WTC11 (cell line): ENCODE measurements at regions not wholly inside any gene's neighbourhood (a gene's known extent, or its start where the extent isn't known, plus 50 kb on each side); places are given as distances from the start of the nearest gene placed in this dataset.

ENCODE experiments used
- ATAC-seq: fragments of 200-7000 bp; cut with Tn5 transposase; 2 replicates; pipeline ENCODE4 v1.10.0; 2021; ENCODE audit warnings: mild to moderate bottlenecking, moderate library complexity
- CTCF ChIA-PET: fragments of 300-600 bp; sonication (Branson Sonifier 250); formaldehyde crosslinking; loops from one replicate; lab custom pipeline; 2021; ENCODE audit warnings: antibody characterized with exemption; lab: Charles Lee
- POLR2A ChIA-PET: fragments of 350-600 bp; sonication (Branson Sonifier 250); formaldehyde crosslinking; loops from one replicate; lab custom pipeline; 2021; ENCODE audit warnings: antibody characterized with exemption; lab: Charles Lee
- DNase-seq: peaks from one replicate; pipeline ENCODE4 v3.0.0; 2021; ENCODE audit warnings: low spot score
- H3K27ac Mint-ChIP-seq: 2 replicates; pipeline ENCODE4 v1.8.0; 2021; ENCODE audit warnings: mixed read lengths
- H3K27me3 Mint-ChIP-seq: 2 replicates; pipeline ENCODE4 v1.8.0; 2021; ENCODE audit warnings: low read depth, mild to moderate bottlenecking, moderate library complexity, mixed read lengths
- H3K36me3 Mint-ChIP-seq: 2 replicates; pipeline ENCODE4 v1.8.0; 2021; ENCODE audit warnings: mixed read lengths
- H3K4me1 Mint-ChIP-seq: 2 replicates; pipeline ENCODE4 v1.8.0; 2022; ENCODE audit warnings: mixed read lengths
- H3K4me3 Mint-ChIP-seq: 2 replicates; pipeline ENCODE4 v1.8.0; 2021; ENCODE audit warnings: mild to moderate bottlenecking, moderate library complexity, mixed read lengths
- H3K9me3 Mint-ChIP-seq: 2 replicates; pipeline ENCODE4 v1.8.0; 2021; ENCODE audit warnings: mixed read lengths
- CBFB ChIP-seq: sonication (generic); formaldehyde crosslinking; IDR thresholded peaks from 2 replicates; pipeline ENCODE4 v1.8.1; 2022; ENCODE audit warnings: mild to moderate bottlenecking, low read depth, missing genetic modification reagents
- ETV6 ChIP-seq: sonication (generic); formaldehyde crosslinking; IDR thresholded peaks from 2 replicates; pipeline ENCODE4 v1.8.1; 2022; ENCODE audit warnings: mild to moderate bottlenecking, missing genetic modification reagents
- FOXJ3 ChIP-seq: sonication (generic); formaldehyde crosslinking; IDR thresholded peaks from 2 replicates; pipeline ENCODE4 v1.9.0; 2021; ENCODE audit warnings: missing genetic modification reagents, mild to moderate bottlenecking, borderline replicate concordance
- FOXP1 ChIP-seq: sonication (generic); formaldehyde crosslinking; IDR thresholded peaks from 2 replicates; pipeline ENCODE4 v1.8.0; 2022; ENCODE audit warnings: missing genetic modification reagents, mild to moderate bottlenecking, moderate library complexity, borderline replicate concordance
- NFATC4 ChIP-seq: fragments of 250-450 bp; sonication (Bioruptor Pico); IDR thresholded peaks from 2 replicates; pipeline ENCODE4 v1.9.0; 2021; ENCODE audit warnings: mild to moderate bottlenecking
- NFE2L1 ChIP-seq: sonication (generic); formaldehyde crosslinking; IDR thresholded peaks from 2 replicates; pipeline ENCODE4 v1.8.1; 2023; ENCODE audit warnings: missing genetic modification reagents
- NR3C1 ChIP-seq: sonication (generic); formaldehyde crosslinking; conservative IDR thresholded peaks from 2 replicates; pipeline ENCODE4 v1.8.1; 2023; ENCODE audit warnings: low read depth, mild to moderate bottlenecking, missing genetic modification reagents
- RORB ChIP-seq: fragments of 250-450 bp; sonication (Bioruptor Pico); IDR thresholded peaks from 2 replicates; pipeline ENCODE4 v1.9.0; 2021; ENCODE audit warnings: mild to moderate bottlenecking
- TEAD4 ChIP-seq: sonication (generic); formaldehyde crosslinking; IDR thresholded peaks from 2 replicates; pipeline ENCODE4 v1.8.0; 2022; ENCODE audit warnings: mild to moderate bottlenecking, missing genetic modification reagents
- ZBTB21 ChIP-seq: sonication (generic); formaldehyde crosslinking; IDR thresholded peaks from 2 replicates; pipeline ENCODE4 v1.8.1; 2023; ENCODE audit warnings: mild to moderate bottlenecking, missing genetic modification reagents, borderline replicate concordance
- TF ChIP-seq, protein P1 (sequence below): fragments of 200-600 bp; IDR thresholded peaks from 2 replicates; pipeline ENCODE4 v1.8.0; 2022; ENCODE audit warnings: antibody characterized with exemption
- TF ChIP-seq, protein P2 (sequence below): sonication (generic); formaldehyde crosslinking; IDR thresholded peaks from 2 replicates; pipeline ENCODE4 v1.8.1; 2023; ENCODE audit warnings: mild to moderate bottlenecking, missing genetic modification reagents
- TF ChIP-seq, protein P3 (sequence below): sonication (generic); formaldehyde crosslinking; IDR thresholded peaks from 2 replicates; pipeline ENCODE4 v1.8.0; 2022; ENCODE audit warnings: mild to moderate bottlenecking, missing genetic modification reagents
- TF ChIP-seq, protein P4 (sequence below): fragments of 250-450 bp; sonication (Bioruptor Pico); IDR thresholded peaks from 2 replicates; pipeline ENCODE4 v1.9.0; 2021; ENCODE audit warnings: mild to moderate bottlenecking
- TF ChIP-seq, protein P5 (sequence below): sonication (generic); formaldehyde crosslinking; IDR thresholded peaks from 2 replicates; pipeline ENCODE4 v1.8.0; 2023; ENCODE audit warnings: missing genetic modification reagents
- TF ChIP-seq, protein P6 (sequence below): sonication (generic); formaldehyde crosslinking; IDR thresholded peaks from 2 replicates; pipeline ENCODE4 v1.8.1; 2023; ENCODE audit warnings: mild to moderate bottlenecking, moderate library complexity, missing genetic modification reagents

DNA sequence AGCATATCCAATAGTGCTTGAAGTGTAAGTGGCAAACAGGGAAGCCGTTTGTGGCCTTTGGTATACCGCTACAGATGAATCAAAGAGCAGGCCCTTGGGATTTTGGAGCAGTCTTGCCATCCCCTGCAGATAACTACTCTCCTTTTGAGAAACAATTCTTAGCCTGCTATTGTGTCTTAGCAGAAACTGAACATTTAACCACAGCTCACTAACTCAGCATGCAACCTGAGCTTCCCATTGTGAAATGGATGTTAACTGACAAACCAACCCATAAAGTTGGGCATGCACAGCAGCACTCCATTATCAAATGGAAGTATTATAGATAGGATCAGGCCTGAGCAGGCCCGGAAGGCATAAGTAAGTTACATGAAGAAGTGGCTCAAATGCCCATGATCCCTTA lies 315.3 kb upstream of the PTGER4 start:
- no peak for DNase-seq
- no peaks in the 10 kb centered on the region for H3K27me3 Mint-ChIP-seq
- CTCF ChIA-PET: no interaction called here
- no peak overlapping the region for H3K27ac Mint-ChIP-seq
- POLR2A ChIA-PET: no interaction called here
- H3K36me3 Mint-ChIP-seq: peaks cover 3% of the 10 kb centered on the region; the same call in 1 of the 2 replicates
- ATAC-seq: no peak
- H3K4me3 Mint-ChIP-seq: no peak overlapping the region
- TF ChIP-seq, protein P1, sequence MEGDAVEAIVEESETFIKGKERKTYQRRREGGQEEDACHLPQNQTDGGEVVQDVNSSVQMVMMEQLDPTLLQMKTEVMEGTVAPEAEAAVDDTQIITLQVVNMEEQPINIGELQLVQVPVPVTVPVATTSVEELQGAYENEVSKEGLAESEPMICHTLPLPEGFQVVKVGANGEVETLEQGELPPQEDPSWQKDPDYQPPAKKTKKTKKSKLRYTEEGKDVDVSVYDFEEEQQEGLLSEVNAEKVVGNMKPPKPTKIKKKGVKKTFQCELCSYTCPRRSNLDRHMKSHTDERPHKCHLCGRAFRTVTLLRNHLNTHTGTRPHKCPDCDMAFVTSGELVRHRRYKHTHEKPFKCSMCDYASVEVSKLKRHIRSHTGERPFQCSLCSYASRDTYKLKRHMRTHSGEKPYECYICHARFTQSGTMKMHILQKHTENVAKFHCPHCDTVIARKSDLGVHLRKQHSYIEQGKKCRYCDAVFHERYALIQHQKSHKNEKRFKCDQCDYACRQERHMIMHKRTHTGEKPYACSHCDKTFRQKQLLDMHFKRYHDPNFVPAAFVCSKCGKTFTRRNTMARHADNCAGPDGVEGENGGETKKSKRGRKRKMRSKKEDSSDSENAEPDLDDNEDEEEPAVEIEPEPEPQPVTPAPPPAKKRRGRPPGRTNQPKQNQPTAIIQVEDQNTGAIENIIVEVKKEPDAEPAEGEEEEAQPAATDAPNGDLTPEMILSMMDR: no peak
- no peak for TF ChIP-seq NFATC4 (CRISPR knock-in tag)
- TF ChIP-seq, protein P2, sequence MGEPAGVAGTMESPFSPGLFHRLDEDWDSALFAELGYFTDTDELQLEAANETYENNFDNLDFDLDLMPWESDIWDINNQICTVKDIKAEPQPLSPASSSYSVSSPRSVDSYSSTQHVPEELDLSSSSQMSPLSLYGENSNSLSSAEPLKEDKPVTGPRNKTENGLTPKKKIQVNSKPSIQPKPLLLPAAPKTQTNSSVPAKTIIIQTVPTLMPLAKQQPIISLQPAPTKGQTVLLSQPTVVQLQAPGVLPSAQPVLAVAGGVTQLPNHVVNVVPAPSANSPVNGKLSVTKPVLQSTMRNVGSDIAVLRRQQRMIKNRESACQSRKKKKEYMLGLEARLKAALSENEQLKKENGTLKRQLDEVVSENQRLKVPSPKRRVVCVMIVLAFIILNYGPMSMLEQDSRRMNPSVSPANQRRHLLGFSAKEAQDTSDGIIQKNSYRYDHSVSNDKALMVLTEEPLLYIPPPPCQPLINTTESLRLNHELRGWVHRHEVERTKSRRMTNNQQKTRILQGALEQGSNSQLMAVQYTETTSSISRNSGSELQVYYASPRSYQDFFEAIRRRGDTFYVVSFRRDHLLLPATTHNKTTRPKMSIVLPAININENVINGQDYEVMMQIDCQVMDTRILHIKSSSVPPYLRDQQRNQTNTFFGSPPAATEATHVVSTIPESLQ (CRISPR knock-in tag): no peak
- no peak for TF ChIP-seq RORB
- TF ChIP-seq, protein P3, sequence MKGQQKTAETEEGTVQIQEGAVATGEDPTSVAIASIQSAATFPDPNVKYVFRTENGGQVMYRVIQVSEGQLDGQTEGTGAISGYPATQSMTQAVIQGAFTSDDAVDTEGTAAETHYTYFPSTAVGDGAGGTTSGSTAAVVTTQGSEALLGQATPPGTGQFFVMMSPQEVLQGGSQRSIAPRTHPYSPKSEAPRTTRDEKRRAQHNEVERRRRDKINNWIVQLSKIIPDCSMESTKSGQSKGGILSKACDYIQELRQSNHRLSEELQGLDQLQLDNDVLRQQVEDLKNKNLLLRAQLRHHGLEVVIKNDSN (CRISPR knock-in tag): no peak
- TF ChIP-seq NFE2L1 (CRISPR knock-in tag): no peak
- no peak for TF ChIP-seq FOXJ3 (CRISPR knock-in tag)
- TF ChIP-seq, protein P4, sequence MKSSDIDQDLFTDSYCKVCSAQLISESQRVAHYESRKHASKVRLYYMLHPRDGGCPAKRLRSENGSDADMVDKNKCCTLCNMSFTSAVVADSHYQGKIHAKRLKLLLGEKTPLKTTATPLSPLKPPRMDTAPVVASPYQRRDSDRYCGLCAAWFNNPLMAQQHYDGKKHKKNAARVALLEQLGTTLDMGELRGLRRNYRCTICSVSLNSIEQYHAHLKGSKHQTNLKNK (CRISPR knock-in tag): no peak
- TF ChIP-seq ETV6 (CRISPR knock-in tag): no peak
- no peak for TF ChIP-seq FOXP1 (CRISPR knock-in tag)
- peaks cover 15% of the 10 kb centered on the region for H3K9me3 Mint-ChIP-seq
- no peaks in the 10 kb centered on the region for H3K4me1 Mint-ChIP-seq

DNA sequence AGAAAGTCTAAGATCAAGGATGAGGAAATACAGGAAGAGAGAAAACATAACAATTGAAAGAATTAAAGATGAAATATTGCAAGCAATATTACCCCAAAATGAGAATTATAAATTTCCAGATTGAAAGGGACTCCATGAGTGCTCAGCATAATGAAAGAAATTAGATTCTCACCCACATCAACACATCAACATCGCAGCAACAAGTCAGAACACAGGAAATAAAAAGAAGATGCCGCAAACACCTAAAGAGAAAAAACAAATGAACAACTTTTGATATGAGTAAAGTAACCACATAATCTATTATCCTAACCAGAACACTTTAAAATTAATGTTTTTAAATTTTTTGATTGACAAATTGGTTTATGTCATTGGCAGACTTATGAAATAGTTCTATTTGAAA lies 318.3 kb upstream of the PTGER4 start:
- Mint-ChIP-seq H3K27ac (no peak overlapping the region), H3K27me3 (no peaks in the 10 kb centered on the region)
- POLR2A ChIA-PET: no interaction called here

DNA sequence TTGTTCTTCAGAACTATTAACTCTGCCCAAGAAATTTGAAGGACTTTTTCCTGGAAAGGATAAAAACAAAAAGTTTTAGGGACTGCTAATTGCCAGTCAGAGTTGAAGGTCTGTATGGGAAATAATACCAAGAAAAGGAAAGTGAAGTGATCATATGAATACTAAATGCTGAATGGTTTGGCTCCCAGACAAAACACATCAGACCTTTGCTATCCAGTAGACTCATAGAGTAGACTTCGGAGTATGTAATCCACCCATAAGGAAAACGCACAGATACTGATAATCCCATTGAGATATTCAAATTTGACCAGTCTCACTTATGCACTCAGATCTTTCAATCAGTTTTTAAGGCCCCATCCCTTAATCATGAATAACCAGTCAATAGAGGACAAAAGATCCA lies 319.0 kb upstream of the PTGER4 start:
- no peaks in the 10 kb centered on the region for H3K4me1 Mint-ChIP-seq
- ATAC-seq (no peak), DNase-seq (no peak)
- no peak for TF ChIP-seq NR3C1
- ChIA-PET CTCF (no interaction called here), POLR2A (no interaction called here)
- no peak overlapping the region for H3K4me3 Mint-ChIP-seq
- H3K27me3 Mint-ChIP-seq: no peaks in the 10 kb centered on the region
- H3K9me3 Mint-ChIP-seq: peaks cover 16% of the 10 kb centered on the region
- H3K36me3 Mint-ChIP-seq: peaks cover 3% of the 10 kb centered on the region; the same call in 1 of the 2 replicates
- no peak overlapping the region for H3K27ac Mint-ChIP-seq

More for the DNA sequence above, 318.3 kb upstream of the PTGER4 start:
- Mint-ChIP-seq H3K4me3 (no peak overlapping the region), H3K36me3 (peaks cover 3% of the 10 kb centered on the region; the same call in 1 of the 2 replicates), H3K9me3 (peaks cover 15% of the 10 kb centered on the region), H3K4me1 (no peaks in the 10 kb centered on the region)
- no peak for ATAC-seq
- CTCF ChIA-PET: no interaction called here
- TF ChIP-seq, protein P5, sequence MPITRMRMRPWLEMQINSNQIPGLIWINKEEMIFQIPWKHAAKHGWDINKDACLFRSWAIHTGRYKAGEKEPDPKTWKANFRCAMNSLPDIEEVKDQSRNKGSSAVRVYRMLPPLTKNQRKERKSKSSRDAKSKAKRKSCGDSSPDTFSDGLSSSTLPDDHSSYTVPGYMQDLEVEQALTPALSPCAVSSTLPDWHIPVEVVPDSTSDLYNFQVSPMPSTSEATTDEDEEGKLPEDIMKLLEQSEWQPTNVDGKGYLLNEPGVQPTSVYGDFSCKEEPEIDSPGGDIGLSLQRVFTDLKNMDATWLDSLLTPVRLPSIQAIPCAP (CRISPR knock-in tag): no peak
- TF ChIP-seq TEAD4 (CRISPR knock-in tag): no peak
- TF ChIP-seq, protein P6, sequence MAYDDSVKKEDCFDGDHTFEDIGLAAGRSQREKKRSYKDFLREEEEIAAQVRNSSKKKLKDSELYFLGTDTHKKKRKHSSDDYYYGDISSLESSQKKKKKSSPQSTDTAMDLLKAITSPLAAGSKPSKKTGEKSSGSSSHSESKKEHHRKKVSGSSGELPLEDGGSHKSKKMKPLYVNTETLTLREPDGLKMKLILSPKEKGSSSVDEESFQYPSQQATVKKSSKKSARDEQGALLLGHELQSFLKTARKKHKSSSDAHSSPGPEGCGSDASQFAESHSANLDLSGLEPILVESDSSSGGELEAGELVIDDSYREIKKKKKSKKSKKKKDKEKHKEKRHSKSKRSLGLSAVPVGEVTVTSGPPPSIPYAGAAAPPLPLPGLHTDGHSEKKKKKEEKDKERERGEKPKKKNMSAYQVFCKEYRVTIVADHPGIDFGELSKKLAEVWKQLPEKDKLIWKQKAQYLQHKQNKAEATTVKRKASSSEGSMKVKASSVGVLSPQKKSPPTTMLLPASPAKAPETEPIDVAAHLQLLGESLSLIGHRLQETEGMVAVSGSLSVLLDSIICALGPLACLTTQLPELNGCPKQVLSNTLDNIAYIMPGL (CRISPR knock-in tag): no peak
- TF ChIP-seq CBFB (CRISPR knock-in tag): no peak
- no peak for TF ChIP-seq ZBTB21
- no peak for DNase-seq
